Upper lobe of left lung (tissue), 4 donors: ENCODE measurements at regions not wholly inside any gene's neighbourhood (a gene's known extent, or its start where the extent isn't known, plus 50 kb on each side); places are given as distances from the start of the nearest gene placed in this dataset.
A peak's percentile ranks its signal among the peaks of the same experiment; 100 is the strongest.

Experiments
- EP300 ChIP-seq, 4 donors: sonication (generic); formaldehyde crosslinking; IDR thresholded peaks; one replicate each; pipeline ENCODE4 v1.5.1; 2017; ENCODE audit warnings: antibody characterized with exemption in 4 of 4, control low read depth in 2 of 4
- POLR2A ChIP-seq, 4 donors: fragments of 450-650 bp; IDR thresholded peaks; one replicate each; pipeline ENCODE4 v1.5.1; 2016 to 2017; ENCODE audit warnings: antibody characterized with exemption in 4 of 4, mild to moderate bottlenecking in 2 of 4
- TF ChIP-seq, protein P1 (sequence below), 6 experiments: fragments of 450-650 bp in 4 of 6; fragments of 200-600 bp in 2 of 6; sonication (generic) in 2 of 6; IDR thresholded peaks; one replicate each; pipeline ENCODE4 v1.5.1; 2016 to 2019; ENCODE audit warnings: antibody characterized with exemption in 6 of 6

GRCh38 chr10:95133016-95133752 is 60.9 kb upstream of the ACSM6 start:
- TF ChIP-seq, protein P1, sequence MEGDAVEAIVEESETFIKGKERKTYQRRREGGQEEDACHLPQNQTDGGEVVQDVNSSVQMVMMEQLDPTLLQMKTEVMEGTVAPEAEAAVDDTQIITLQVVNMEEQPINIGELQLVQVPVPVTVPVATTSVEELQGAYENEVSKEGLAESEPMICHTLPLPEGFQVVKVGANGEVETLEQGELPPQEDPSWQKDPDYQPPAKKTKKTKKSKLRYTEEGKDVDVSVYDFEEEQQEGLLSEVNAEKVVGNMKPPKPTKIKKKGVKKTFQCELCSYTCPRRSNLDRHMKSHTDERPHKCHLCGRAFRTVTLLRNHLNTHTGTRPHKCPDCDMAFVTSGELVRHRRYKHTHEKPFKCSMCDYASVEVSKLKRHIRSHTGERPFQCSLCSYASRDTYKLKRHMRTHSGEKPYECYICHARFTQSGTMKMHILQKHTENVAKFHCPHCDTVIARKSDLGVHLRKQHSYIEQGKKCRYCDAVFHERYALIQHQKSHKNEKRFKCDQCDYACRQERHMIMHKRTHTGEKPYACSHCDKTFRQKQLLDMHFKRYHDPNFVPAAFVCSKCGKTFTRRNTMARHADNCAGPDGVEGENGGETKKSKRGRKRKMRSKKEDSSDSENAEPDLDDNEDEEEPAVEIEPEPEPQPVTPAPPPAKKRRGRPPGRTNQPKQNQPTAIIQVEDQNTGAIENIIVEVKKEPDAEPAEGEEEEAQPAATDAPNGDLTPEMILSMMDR (IDR thresholded peaks at IDR 0.05): peak; percentile 60 to 88 (median 76)
- TF ChIP-seq EP300 (IDR thresholded peaks at IDR 0.05): no peak
- TF ChIP-seq POLR2A (IDR thresholded peaks at IDR 0.05): no peak
